GM19238 (cell line): ENCODE measurements at regions not wholly inside any gene's neighbourhood (a gene's known extent, or its start where the extent isn't known, plus 50 kb on each side); places are given as distances from the start of the nearest gene placed in this dataset.
"Not testable (repeated sequence)": the region's sequence is repeated elsewhere in the genome, so short reads cannot be mapped to it uniquely, and the experiment has no call there.

Source experiments
- DNase-seq: peaks from one replicate; pipeline ENCODE4 v3.0.0; 2011; ENCODE audit warnings: low spot score; ENCODE audit not compliant: insufficient read length

DNA sequence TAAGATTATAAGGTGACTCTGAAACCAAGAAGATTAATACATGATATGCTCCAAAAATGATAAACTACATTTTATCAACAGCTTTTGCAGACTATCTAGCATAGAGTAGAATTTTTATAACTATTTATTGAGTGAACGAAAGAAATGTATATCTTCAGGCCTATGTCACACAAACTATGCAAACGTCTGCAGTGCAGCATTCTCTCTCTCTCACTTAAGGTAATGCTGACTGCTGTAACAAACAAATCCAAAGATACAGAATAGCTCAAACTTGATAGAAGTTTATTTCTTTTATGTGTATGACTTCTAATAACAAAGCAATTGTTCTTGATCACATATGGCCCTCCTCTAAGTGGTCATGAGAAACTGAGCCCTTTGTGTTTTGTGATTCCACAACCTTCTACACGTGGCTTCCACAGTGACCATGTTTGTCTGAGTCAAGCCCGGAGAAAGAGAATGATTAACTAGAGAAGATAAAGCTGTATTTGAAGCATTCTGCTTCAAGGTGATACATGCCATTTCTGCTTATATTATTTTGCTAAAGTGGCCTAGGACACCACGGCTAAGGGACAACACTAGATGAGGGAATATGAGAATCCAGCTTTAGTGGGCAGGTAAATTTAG, 1352.7 kb upstream of the TMEM132C start:
- DNase-seq = no peak

- no peak for DNase-seq
Observed at GRCh38 chr12:126915309-126915708, 1351.7 kb upstream of the TMEM132C start.

GRCh38 chr12:126926023-126926594, 1340.9 kb upstream of the TMEM132C start:
- DNase-seq = no peak

DNA sequence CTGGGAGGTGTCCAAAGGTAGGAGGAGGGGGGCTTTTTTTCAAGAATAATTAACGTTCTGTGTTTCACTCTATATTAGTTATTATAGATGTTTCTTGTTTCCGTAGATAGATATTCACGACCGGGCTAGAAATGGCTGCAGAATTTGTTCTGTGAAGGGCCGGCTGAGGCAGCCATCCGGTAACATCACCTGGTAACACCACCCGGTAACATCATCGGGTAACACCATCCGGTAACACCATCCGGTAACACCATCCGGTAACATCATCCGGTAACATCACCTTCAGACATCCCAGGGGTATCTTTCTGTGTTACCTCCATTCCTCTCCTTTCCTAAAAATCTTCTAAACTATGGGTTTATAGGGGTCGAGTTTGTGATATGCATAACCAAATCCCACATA, 1336.7 kb upstream of the TMEM132C start:
- no peak for DNase-seq

GRCh38 chr12:126932156-126932555, 1334.8 kb upstream of the TMEM132C start:
- no peak for DNase-seq

- no peak for DNase-seq
Observed at GRCh38 chr12:126935435-126935834, 1331.5 kb upstream of the TMEM132C start.

DNA sequence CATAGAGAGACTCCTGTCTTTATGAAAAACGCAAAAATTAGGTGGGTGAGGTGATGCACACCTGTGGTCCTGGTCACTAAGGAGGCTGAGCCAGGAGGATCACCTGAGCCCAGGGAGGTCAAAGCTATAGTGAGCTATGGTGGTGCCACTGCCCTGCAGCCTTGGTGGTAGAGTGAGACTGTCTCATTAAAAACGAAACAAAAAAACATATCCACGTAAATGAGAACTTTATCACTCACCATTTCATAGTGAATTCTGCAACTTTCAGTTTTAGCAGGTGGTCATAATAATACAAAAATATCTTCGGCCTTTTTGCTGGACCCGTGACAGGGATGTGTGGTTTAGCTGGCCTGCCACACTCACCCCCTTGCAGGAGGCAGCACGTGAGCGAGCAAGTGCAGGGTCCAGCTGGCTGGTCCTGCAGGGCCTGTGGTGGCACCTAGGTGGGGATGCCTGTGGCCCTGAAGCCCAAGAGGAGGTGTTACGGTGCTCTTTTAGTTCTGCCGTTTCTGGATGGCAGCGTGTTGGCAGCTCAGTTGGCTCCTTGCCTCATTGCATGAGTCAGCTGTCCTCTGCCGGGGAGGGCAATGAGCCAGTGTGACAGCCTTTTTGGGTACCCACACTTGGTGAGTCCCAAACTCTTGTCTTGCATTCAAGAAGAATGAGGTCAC, 1330.7 kb upstream of the TMEM132C start:
- no peak for DNase-seq

GRCh38 chr12:126937431-126937830, 1329.5 kb upstream of the TMEM132C start:
- DNase-seq = no peak

DNA sequence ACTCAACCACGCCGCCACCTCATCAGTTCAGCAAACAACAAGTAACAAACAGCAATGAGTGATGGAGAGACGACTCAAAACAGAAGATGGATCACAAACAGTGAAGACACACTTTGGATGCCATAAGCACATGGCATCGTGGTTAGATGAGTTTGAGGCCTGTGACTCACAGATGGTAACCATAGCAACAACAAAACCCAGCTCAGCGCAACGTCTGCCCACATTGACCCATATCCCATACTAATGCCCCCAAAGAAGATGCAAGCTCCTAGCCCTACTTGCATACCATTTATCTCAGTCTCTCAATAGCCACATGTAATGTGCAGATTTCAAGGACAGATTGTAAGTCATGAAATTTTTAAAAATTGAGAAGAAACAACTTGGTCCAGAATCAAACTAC, 1322.3 kb upstream of the TMEM132C start:
- no peak for DNase-seq

- DNase-seq = not testable (repeated sequence)
Observed at GRCh38 chr12:126946958-126947357, 1320.0 kb upstream of the TMEM132C start.

DNA sequence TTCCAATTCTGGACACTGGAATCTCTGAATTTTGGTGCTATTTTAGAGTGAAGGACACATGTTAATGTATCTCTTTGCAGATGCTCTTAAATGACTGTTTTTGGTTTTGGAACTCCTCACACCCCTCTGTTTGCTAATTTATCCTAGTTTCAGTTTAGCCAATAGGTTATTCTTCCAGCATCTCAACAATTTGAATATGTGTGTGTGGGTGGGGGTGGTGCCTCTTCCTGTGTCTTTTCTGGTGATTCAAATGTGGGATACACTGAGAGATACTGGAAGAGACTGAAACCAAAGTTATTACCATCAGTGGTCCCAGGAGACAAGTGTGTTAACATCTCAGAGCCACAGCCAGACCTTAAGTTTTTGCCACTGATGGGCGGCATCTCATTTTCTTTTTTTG, 1317.4 kb upstream of the TMEM132C start:
- no peak for DNase-seq

DNA sequence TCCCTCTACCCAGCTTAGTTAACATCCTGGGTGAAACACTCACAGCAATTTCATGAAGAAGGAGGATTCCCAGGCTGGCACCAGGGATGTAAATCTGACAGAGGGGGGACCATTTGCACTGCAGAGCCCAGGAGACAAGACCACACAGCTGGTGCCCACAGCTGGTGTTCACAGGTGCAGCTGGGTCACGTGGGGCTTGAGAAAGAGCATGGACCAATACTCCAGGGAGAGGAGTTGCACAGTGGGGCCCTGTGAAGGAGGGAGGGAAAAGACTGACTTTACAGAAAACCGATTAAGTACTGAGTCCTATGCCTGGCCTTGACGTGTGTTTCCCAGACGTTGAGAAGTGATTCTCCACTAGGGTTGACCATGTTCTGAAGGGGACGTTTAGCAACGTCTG, 1316.7 kb upstream of the TMEM132C start:
- no peak for DNase-seq

DNA sequence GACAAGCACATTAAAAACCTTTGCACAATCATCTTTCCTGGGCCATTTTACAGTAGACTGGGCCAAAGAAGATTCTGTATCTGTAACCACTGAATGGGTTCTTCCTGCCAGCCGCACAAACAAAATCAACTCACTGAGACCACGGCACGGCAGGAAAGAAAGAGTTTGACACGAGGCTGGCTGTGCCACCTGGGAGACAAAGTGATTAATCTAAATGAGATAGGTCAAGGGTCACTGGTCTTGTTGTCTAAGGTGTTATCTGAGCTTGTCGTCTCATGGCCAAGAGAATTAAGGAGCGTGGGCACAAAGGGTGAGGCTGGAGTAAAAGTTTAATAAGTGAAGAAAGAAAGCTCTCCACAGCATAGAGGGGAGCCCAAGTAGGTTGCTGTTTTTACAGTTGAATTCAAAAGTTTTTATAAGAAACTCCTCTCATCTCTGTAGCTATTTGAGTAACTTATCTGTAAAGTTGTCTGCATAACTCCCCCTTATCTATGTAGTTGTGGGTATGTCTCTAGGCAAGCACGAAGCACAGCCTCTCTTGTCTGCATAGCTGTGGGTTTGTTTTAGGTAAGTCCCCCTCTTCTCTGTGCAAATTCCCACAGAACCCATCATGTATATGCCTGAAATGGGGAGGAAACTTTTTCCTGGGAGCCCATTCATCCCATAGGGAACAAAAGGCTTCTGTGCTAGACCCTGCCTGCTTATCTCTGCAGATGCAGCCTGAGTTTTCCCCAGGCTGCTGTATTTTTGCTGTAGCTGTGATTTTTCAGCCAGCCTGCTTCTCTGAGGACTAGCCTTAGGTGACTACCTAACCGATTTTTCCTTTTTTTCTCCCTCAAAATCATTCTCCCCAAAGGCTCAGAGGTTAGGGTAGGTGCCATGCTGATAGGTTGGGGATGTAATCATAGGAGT, 1314.6 kb upstream of the TMEM132C start:
- DNase-seq = no peak

- DNase-seq = no peak
Observed at GRCh38 chr12:126953365-126953889, 1313.5 kb upstream of the TMEM132C start.

DNA sequence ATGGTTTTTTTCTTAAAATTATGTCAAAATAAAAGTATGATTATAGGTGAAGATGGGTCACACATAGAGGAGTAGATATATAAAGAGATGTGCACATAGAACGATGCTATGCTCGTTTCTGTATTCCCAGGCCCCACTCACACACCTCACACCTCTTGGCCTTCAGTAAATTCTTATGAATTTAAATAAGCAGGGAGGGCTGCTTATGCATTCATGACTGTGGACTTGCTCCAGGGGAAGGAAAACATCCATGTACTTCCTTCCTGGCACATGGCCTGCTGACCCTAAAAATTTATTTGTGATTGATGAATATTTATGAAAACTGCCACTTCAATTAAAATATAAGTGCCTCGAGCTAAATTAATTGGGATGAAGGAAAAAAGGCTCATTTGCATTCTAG, 1306.7 kb upstream of the TMEM132C start:
- no peak for DNase-seq

DNA sequence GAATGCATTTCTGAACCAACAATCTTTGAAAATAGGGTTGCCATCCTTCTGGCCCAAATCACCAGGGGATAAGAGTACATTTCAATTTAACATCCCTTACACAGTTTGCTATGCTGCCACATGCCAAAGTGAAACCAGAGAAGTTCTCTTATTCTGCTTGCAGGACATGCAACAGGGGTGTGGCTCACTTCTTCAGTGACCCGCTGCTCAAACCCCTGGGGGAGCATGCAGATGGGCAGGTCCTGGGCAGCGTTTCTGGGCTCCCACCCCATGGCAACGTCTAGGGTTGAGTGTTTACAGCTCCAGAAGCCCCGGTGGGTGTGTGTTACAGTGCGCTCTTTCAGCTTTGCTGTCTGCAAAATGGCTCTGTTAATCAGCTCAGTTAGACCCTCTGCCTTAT, 1306.3 kb upstream of the TMEM132C start:
- DNase-seq = no peak

GRCh38 chr12:126963825-126964224, 1303.1 kb upstream of the TMEM132C start:
- DNase-seq = no peak

DNA sequence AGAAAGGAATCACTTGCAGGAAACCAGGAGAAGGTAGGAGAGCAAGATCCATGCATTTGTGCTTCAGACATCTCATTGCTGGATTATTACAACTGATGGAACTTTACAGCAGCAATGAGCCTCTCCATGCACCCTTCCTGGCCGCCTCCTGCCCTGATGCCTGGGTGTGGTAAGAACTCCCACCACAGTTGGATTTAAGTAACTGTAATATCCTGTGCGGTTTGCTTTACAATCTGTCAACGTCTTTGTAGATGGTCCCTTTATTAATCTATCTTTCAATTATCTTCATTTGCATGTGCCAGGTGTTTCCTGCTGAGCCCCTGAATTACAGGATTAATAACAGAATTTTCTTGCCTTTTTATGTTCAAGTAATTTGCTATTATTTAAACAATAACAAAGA, 1300.5 kb upstream of the TMEM132C start:
- no peak for DNase-seq

DNA sequence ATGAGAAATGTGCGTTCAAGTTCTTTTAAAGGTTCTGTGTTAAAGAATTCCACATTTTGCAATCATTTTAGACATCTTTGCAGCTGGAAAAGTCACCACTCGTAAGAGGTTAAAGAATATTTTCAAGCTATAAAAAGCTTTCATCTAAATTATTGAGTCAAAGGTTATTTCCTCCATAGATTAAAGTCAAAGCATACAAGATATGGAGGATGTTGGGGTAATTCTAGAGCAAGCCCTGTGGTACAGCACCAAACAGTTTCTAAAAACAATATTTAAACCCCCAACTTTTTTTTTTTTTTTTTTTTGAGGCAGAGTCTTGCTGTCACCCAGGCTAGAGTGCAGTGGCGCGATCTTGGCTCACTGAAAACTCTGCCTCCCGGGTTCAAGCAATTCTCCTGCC, 1299.8 kb upstream of the TMEM132C start:
- DNase-seq = no peak

DNA sequence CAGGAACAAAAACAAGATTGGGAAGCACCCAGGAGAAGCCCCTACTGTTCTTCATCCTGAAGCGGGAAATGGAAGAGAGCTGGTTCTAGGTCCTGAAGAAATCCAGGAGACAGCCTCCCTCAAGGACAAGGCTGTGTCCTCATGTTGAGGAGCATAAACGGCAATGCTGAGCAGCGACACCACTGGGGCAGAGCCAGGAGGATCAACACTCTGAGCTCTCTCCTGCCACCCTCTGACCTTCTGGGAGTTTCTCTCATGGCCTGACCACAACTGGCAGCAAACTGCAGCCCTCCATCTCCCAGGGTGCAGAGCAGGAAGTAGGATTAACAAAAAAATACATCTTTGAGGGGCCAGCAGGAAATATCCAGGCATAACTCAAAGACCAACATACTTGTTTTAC, 1292.2 kb upstream of the TMEM132C start:
- DNase-seq = no peak

- DNase-seq = no peak
Observed at GRCh38 chr12:126976579-126976978, 1290.4 kb upstream of the TMEM132C start.

- not testable (repeated sequence) for DNase-seq
Observed at GRCh38 chr12:126979564-126979963, 1287.4 kb upstream of the TMEM132C start.
